Ovary (tissue), 1 donor: ENCODE measurements at regions not wholly inside any gene's neighbourhood (a gene's known extent, or its start where the extent isn't known, plus 50 kb on each side); places are given as distances from the start of the nearest gene placed in this dataset.

Experiments
- EP300 ChIP-seq: sonication (generic); formaldehyde crosslinking; IDR thresholded peaks from one replicate; pipeline ENCODE4 v1.6.1; 2017; ENCODE audit warnings: antibody characterized with exemption
- POLR2A ChIP-seq: fragments of 450-650 bp; IDR thresholded peaks from one replicate; pipeline ENCODE4 v1.6.1; 2017; ENCODE audit warnings: antibody characterized with exemption, mild to moderate bottlenecking, moderate library complexity

GRCh38 chr2:176755537-176756135, 457.0 kb upstream of the HNRNPA3 start:
- no peak for TF ChIP-seq POLR2A
- no peak for TF ChIP-seq EP300
